Kidney (tissue), 13 donors: ENCODE measurements at regions not wholly inside any gene's neighbourhood (a gene's known extent, or its start where the extent isn't known, plus 50 kb on each side); places are given as distances from the start of the nearest gene placed in this dataset.

Experiments used
- DNase-seq, 5 donors: peaks; one replicate each; pipeline ENCODE4 v3.0.0-alpha.2; 2013 to 2020
- FAIRE-seq: peaks from 2 replicates; lab custom pipeline; 2012; peaks lifted over from hg19 to GRCh38; lab: Jason Lieb, UNC
- H3K27ac ChIP-seq, 2 donors: one replicate each; pipeline ENCODE4 v1.7.0; 2013; ENCODE audit warnings: low read depth in 2 of 2, low read length in 2 of 2, inconsistent platforms in 1 of 2
- H3K27me3 ChIP-seq: one replicate; pipeline ENCODE4 v1.7.1; 2013; ENCODE audit warnings: low read length, inconsistent platforms; ENCODE audit not compliant: control insufficient read depth, insufficient read depth
- H3K36me3 ChIP-seq, 3 donors: one replicate each; pipeline versions ENCODE4 v1.7.0 to v1.7.1; 2013; ENCODE audit warnings: low read length in 3 of 3, control low read depth in 1 of 3, inconsistent platforms in 1 of 3; ENCODE audit not compliant: insufficient read depth in 3 of 3, control insufficient read depth in 2 of 3
- H3K4me1 ChIP-seq, 3 donors: one replicate each; pipeline versions ENCODE4 v1.7.0 to v1.7.1; 2013; ENCODE audit warnings: low read length in 3 of 3, inconsistent platforms in 1 of 3, low read depth in 1 of 3; ENCODE audit not compliant: control insufficient read depth in 2 of 3, insufficient read depth in 2 of 3
- H3K4me3 ChIP-seq, 3 donors: one replicate each; pipeline versions ENCODE4 v1.7.0 to v1.8.1; 2013; ENCODE audit warnings: low read length in 3 of 3, control low read depth in 1 of 3, inconsistent platforms in 1 of 3
- H3K9ac ChIP-seq, 3 donors: one replicate each; pipeline versions ENCODE4 v1.7.0 to v1.7.1; 2013; ENCODE audit warnings: low read length in 3 of 3, control low read depth in 1 of 3, inconsistent platforms in 1 of 3
- H3K9me3 ChIP-seq, 3 donors: one replicate each; pipeline versions ENCODE4 v1.7.0 to v1.7.1; 2013; ENCODE audit warnings: low read length in 3 of 3, control low read depth in 1 of 3, inconsistent platforms in 1 of 3; ENCODE audit not compliant: control insufficient read depth in 2 of 3, insufficient read depth in 1 of 3
- CTCF ChIP-seq: IDR thresholded peaks from 3 replicates; pipeline ENCODE4 v1.5.1; 2012; ENCODE audit warnings: mild to moderate bottlenecking, moderate library complexity, borderline replicate concordance; ENCODE audit not compliant: insufficient read depth; ENCODE audit errors: extremely low read depth
- intact Hi-C: fragments of 100-400 bp; cut with DNase I; formaldehyde crosslinking; loops from one replicate; pipeline ENCODE4 v1.11.1; 2022
- donor health status: control.
- donor health status: control.
- donor health status: control.
- donor health status: control.
- donor health status: control.
- donor health status: DM: yes; HTN: yes; CAD: no.
- donor health status: Normal renal cell carcinoma (clear cell type).

GRCh38 chr13:88005188-88005587 is 334.0 kb downstream of the SLITRK5 start:
- intact Hi-C loops, result no loop called here
- TF ChIP-seq CTCF, result no peak
- Histone ChIP-seq H3K9ac (no peak overlapping the region), H3K4me1 (no peaks in the 10 kb centered on the region), H3K9me3 (no peaks in the 10 kb centered on the region), H3K27ac (no peak overlapping the region), H3K27me3 (no peaks in the 10 kb centered on the region), H3K36me3 (no peaks in the 10 kb centered on the region), H3K4me3 (no peak overlapping the region)
- DNase-seq (no peak), FAIRE-seq (no peak)

- no peaks in the 10 kb centered on the region for H3K27me3 ChIP-seq
- no peaks in the 10 kb centered on the region for H3K36me3 ChIP-seq
- H3K9ac ChIP-seq, result no peak overlapping the region
- H3K4me3 ChIP-seq, result no peak overlapping the region
- H3K27ac ChIP-seq, result no peak overlapping the region
- TF ChIP-seq CTCF, result no peak
- DNase-seq (no peak), FAIRE-seq (no peak)
- H3K9me3 ChIP-seq, result no peaks in the 10 kb centered on the region
- H3K4me1 ChIP-seq, result no peaks in the 10 kb centered on the region
- intact Hi-C loops, result no loop called here
These were observed 343.4 kb downstream of the SLITRK5 start for GRCh38 chr13:88014527-88014926.

- Histone ChIP-seq H3K9ac (no peak overlapping the region), H3K9me3 (no peaks in the 10 kb centered on the region), H3K27ac (no peak overlapping the region), H3K36me3 (no peaks in the 10 kb centered on the region), H3K4me1 (no peaks in the 10 kb centered on the region), H3K4me3 (no peak overlapping the region), H3K27me3 (no peaks in the 10 kb centered on the region)
- intact Hi-C loops, result no loop called here
- DNase-seq (no peak), FAIRE-seq (no peak)
- TF ChIP-seq CTCF, result no peak
These were observed 351.4 kb downstream of the SLITRK5 start for GRCh38 chr13:88022431-88023208.
